GM12872 (cell line): ENCODE measurements at regions not wholly inside any gene's neighbourhood (a gene's known extent, or its start where the extent isn't known, plus 50 kb on each side); places are given as distances from the start of the nearest gene placed in this dataset.

Experiments
- TF ChIP-seq, protein P1 (sequence below): IDR thresholded peaks from 3 replicates; pipeline ENCODE4 v1.5.1; 2011; ENCODE audit warnings: low read depth, mild to moderate bottlenecking, low read length, moderate library complexity; ENCODE audit not compliant: insufficient read depth

DNA sequence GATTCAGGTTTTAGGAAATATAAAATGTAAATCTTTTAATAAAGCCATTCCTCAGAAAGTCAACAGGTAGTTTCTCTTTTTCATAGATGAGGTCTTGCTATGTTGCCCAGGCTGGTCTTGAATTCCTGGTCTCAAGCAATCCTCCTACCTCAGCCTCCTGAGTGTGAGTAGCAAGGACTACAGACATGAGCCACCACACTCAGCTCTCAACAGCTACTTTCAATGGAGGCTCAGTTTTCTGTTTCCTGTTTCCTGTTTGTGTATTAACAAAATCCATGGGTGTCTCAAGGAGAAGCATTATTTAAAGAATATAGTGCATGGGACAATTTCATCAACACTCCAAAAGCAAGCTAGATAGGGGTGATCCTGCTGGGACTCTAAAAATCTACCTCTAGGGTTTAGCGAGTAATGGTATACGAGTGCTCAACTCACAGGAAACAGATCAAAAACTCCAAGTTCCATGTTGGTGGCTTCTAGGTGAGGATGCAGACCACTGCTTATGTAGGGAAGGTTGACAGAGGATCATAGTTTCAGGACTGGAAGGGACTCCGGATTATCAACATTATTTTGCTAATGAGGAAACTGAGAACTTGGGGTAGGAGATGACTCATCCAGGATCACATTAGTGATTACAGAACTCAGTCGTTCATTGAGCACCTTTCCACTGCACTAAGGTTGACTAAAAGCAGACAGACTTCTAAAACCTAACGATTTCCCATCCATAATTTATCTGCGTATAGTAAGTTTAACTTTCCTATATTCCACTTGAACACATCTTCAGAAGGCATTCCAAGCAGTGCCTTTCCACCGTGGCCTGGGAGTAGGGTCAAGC, 61.7 kb upstream of the WIPF1 start:
- TF ChIP-seq, protein P1, sequence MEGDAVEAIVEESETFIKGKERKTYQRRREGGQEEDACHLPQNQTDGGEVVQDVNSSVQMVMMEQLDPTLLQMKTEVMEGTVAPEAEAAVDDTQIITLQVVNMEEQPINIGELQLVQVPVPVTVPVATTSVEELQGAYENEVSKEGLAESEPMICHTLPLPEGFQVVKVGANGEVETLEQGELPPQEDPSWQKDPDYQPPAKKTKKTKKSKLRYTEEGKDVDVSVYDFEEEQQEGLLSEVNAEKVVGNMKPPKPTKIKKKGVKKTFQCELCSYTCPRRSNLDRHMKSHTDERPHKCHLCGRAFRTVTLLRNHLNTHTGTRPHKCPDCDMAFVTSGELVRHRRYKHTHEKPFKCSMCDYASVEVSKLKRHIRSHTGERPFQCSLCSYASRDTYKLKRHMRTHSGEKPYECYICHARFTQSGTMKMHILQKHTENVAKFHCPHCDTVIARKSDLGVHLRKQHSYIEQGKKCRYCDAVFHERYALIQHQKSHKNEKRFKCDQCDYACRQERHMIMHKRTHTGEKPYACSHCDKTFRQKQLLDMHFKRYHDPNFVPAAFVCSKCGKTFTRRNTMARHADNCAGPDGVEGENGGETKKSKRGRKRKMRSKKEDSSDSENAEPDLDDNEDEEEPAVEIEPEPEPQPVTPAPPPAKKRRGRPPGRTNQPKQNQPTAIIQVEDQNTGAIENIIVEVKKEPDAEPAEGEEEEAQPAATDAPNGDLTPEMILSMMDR, result no peak

DNA sequence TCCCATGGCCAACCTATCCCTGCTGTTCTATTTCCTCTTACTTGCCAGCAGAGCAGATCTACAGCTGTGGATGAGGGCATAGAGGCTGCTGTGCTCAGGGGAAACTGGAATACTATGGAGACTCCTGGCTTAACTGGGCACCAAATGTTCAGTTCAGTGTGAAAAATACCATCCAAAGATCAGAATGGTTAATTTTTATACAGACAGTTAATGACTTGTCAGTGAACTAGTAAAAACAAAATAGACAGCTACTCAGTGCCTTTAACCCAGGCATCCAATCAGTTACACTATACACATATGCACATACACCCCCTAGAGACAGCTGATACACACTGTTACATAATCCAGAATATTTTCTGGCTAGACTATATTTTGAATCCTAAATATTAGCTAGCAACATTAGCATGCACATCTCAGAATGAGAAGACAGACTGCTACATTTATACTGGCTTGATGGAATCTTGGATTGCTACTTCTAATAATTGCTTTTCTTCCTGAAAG, 59.1 kb upstream of the WIPF1 start:
- TF ChIP-seq, protein P1, result no peak

DNA sequence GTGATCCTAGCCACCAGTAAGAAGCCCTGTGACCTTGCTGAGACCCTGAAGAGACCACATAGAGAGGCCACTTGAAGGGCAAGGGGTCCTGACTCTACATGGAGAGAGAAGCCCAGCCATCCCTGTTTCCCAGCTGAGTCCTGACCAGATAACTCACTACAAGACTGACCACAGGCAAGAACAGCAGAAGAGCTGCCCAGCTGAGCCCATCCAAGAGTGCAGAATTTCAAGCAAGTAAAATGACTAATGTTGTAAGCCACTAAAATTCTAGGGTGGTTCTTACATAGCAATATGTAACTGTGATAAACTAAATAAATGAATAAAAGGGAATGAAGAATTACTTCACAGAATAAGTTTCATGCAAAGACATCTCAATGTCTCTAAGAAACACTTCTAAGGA, 58.4 kb upstream of the WIPF1 start:
- TF ChIP-seq, protein P1, result no peak

DNA sequence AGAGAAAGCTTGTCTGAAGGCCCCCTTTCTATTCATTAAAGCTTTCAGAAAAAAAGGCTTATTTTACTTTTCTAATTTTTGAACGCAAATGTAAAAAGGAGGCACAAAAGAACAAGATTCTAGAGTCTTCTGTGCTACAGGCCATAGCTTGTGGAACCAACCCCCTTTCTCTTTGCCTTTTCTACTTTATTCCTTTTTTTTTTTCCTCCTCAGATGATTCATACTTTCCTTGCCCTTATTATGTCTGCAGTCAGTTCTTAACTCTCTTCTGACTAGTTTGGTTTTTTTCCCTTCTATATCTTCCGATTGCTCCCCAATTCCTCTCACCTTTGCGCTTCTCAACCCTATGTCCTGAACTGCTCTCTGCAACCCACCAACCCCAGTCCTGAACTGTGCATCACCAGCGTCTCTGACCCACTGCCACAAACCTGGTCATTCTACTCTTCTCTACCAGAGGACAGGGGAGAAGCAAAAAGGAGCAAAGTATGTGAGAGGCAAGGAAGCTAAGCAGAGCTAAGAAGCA, 56.9 kb upstream of the WIPF1 start:
- TF ChIP-seq, protein P1, result no peak

DNA sequence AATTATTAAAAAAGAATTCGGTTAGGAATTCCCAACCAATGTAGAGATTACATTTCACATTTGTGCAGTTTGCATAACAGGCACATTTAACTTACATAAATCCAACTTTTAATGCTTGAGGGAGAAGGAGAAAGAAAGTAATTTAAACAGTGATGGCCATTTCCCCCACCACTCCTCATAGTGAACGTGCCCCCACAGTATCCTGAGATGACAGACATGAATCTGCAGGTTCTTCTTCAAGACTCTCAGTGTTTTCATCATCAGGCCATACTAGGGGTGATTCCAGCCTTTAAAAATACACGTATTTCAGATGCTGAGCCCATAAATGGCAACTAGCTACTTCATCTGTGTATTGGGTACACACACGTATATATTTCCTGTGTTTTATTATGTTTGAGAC, 51.3 kb upstream of the WIPF1 start:
- TF ChIP-seq, protein P1, result no peak
